ENCODE measurements at regions not wholly inside any gene's neighbourhood (a gene's known extent, or its start where the extent isn't known, plus 50 kb on each side); places are given as distances from the start of the nearest gene placed in this dataset.

- no peak for DNase-seq
- TF ChIP-seq CTCF (IDR thresholded peaks at IDR 0.05) = no peak
- H3K9me3 ChIP-seq (replicated peaks in 1 of 2; ENCODE audit: control insufficient read depth in 1 of 2, insufficient read depth in 1 of 2, low read length in 2 of 2) = peaks cover 0 to 4% of the 10 kb centered on the region in 2 donors
- no peak overlapping the region for H3K4me2 ChIP-seq (replicated peaks; ENCODE audit: extremely low read depth, low read length, poor library complexity, severe bottlenecking)
- 98% methylated on average over 11 of the region's 12 CpGs for WGBS (ENCODE audit: insufficient coverage)
- Mint-ChIP-seq H3K27ac (peak overlapping the region in 1 of 7 donors; percentile 48), H3K9me3 (peaks cover 3 to 16% (median 10%) of the 10 kb centered on the region in 7 donors), H3K4me3 (no peak overlapping the region), H3K36me3 (no peaks in the 10 kb centered on the region), H3K27me3 (ENCODE audit: low read depth in 3 of 3) (peaks cover 0 to 6% (median 3%) of the 10 kb centered on the region in 3 donors), H3K4me1 (no peaks in the 10 kb centered on the region)
- H3K4me3 ChIP-seq (replicated peaks in 1 of 3; ENCODE audit: low read depth in 2 of 3, low read length in 3 of 3) = no peak overlapping the region
- no peak overlapping the region for H2AFZ ChIP-seq (ENCODE audit: insufficient read depth, low read depth, low read length, poor library complexity, severe bottlenecking)
- no peak overlapping the region for H3K27ac ChIP-seq (ENCODE audit: low read depth in 1 of 2, low read length in 2 of 2)
- H3K9ac ChIP-seq (ENCODE audit: insufficient read depth, low read length, poor library complexity, severe bottlenecking) = no peak overlapping the region
- H4K20me1 ChIP-seq (ENCODE audit: insufficient read depth, low read length) = no peaks in the 10 kb centered on the region
- H3K36me3 ChIP-seq (replicated peaks in 1 of 2; ENCODE audit: control insufficient read depth in 1 of 2, insufficient read depth in 2 of 2, low read length in 2 of 2) = no peaks in the 10 kb centered on the region
- no peaks in the 10 kb centered on the region for H3K27me3 ChIP-seq (ENCODE audit: control insufficient read depth in 2 of 2, insufficient read depth in 2 of 2, low read length in 2 of 2)
- no peaks in the 10 kb centered on the region for H3K4me1 ChIP-seq (ENCODE audit: control insufficient read depth in 1 of 2, insufficient read depth in 2 of 2, low read length in 2 of 2)
- intact Hi-C loops (cut with micrococcal nuclease) = no loop called here
- H3K79me2 ChIP-seq (ENCODE audit: insufficient read depth, low read length) = no peaks in the 10 kb centered on the region
These were observed 297.4 kb upstream of the RTL1 start for GRCh38 chr14:101200650-101201516.

- intact Hi-C loops (cut with micrococcal nuclease) = no loop called here
- DNase-seq = no peak
These were observed 298.1 kb upstream of the RTL1 start for GRCh38 chr14:101201535-101202151.

More at GRCh38 chr14:101201535-101202151, 298.1 kb upstream of the RTL1 start:
- H2AFZ ChIP-seq (ENCODE audit: insufficient read depth, low read depth, low read length, poor library complexity, severe bottlenecking) = no peak overlapping the region
- no peaks in the 10 kb centered on the region for H3K36me3 ChIP-seq (replicated peaks in 1 of 2; ENCODE audit: control insufficient read depth in 1 of 2, insufficient read depth in 2 of 2, low read length in 2 of 2)
- Mint-ChIP-seq H3K27ac (peak overlapping the region in 1 of 7 donors; percentile 25), H3K4me1 (no peaks in the 10 kb centered on the region), H3K27me3 (ENCODE audit: low read depth in 3 of 3) (peaks cover 0 to 6% (median 3%) of the 10 kb centered on the region in 3 donors), H3K9me3 (peaks cover 3 to 19% (median 10%) of the 10 kb centered on the region in 7 donors), H3K4me3 (no peak overlapping the region), H3K36me3 (no peaks in the 10 kb centered on the region)
- H3K4me2 ChIP-seq (replicated peaks; ENCODE audit: extremely low read depth, low read length, poor library complexity, severe bottlenecking) = no peak overlapping the region
- H3K27ac ChIP-seq (ENCODE audit: low read depth in 1 of 2, low read length in 2 of 2) = no peak overlapping the region
- no peak overlapping the region for H3K9ac ChIP-seq (ENCODE audit: insufficient read depth, low read length, poor library complexity, severe bottlenecking)
- H3K9me3 ChIP-seq (replicated peaks in 1 of 2; ENCODE audit: control insufficient read depth in 1 of 2, insufficient read depth in 1 of 2, low read length in 2 of 2) = peaks cover 0 to 4% of the 10 kb centered on the region in 2 donors
- no peaks in the 10 kb centered on the region for H3K27me3 ChIP-seq (ENCODE audit: control insufficient read depth in 2 of 2, insufficient read depth in 2 of 2, low read length in 2 of 2)
- H4K20me1 ChIP-seq (ENCODE audit: insufficient read depth, low read length) = no peaks in the 10 kb centered on the region
- TF ChIP-seq CTCF (IDR thresholded peaks at IDR 0.05) = no peak
- 89% methylated on average over 18 of the region's 18 CpGs for WGBS (ENCODE audit: insufficient coverage)
- no peaks in the 10 kb centered on the region for H3K79me2 ChIP-seq (ENCODE audit: insufficient read depth, low read length)
- H3K4me3 ChIP-seq (replicated peaks in 1 of 3; ENCODE audit: low read depth in 2 of 3, low read length in 3 of 3) = no peak overlapping the region
- no peaks in the 10 kb centered on the region for H3K4me1 ChIP-seq (ENCODE audit: control insufficient read depth in 1 of 2, insufficient read depth in 2 of 2, low read length in 2 of 2)

All from CD14-positive monocyte (primary cell).